ENCODE measurements at regions not wholly inside any gene's neighbourhood (a gene's known extent, or its start where the extent isn't known, plus 50 kb on each side); places are given as distances from the start of the nearest gene placed in this dataset.

GRCh38 chr2:67724261-67724660 lies 327.1 kb downstream of the ETAA1 start:
- Histone ChIP-seq H3K9me3 (no peaks in the 10 kb centered on the region), H3K36me3 (ENCODE audit: control insufficient read depth, insufficient read depth, low read length) (no peaks in the 10 kb centered on the region), H3K4me3 (ENCODE audit: low read depth, low read length) (no peak overlapping the region), H3K4me1 (no peaks in the 10 kb centered on the region), H3K27me3 (replicated peaks; ENCODE audit: control insufficient read depth, insufficient read depth, low read length) (no peaks in the 10 kb centered on the region)
- Mint-ChIP-seq H3K27ac (ENCODE audit: unreplicated experiment) (no peak overlapping the region), H3K4me1 (ENCODE audit: low read depth, unreplicated experiment) (no peaks in the 10 kb centered on the region), H3K9me3 (ENCODE audit: unreplicated experiment) (peaks cover 11% of the 10 kb centered on the region), H3K36me3 (ENCODE audit: insufficient read depth, unreplicated experiment) (no peaks in the 10 kb centered on the region), H3K27me3 (ENCODE audit: insufficient read depth, unreplicated experiment) (peaks cover 2% of the 10 kb centered on the region), H3K4me3 (ENCODE audit: unreplicated experiment) (no peak overlapping the region)
- no peak for TF ChIP-seq CTCF (IDR thresholded peaks at IDR 0.05; ENCODE audit: insufficient read depth in 1 of 2, low read depth in 1 of 2, low read length in 1 of 2, severe bottlenecking in 1 of 2, unreplicated experiment in 1 of 2)
- intact Hi-C loops (cut with micrococcal nuclease; ENCODE audit: unreplicated experiment): no loop called here
- CTCF ChIA-PET: no interaction called here
- no peak for DNase-seq
- BruUV-seq (replicated peaks): no TSS peak
- POLR2A ChIA-PET: no interaction called here

- H3K4me3 ChIP-seq (ENCODE audit: low read depth, low read length): no peak overlapping the region
- no peak for TF ChIP-seq CTCF (IDR thresholded peaks at IDR 0.05; ENCODE audit: insufficient read depth in 1 of 2, low read depth in 1 of 2, low read length in 1 of 2, severe bottlenecking in 1 of 2, unreplicated experiment in 1 of 2)
- Mint-ChIP-seq H3K36me3 (ENCODE audit: insufficient read depth, unreplicated experiment) (no peaks in the 10 kb centered on the region), H3K4me3 (ENCODE audit: unreplicated experiment) (no peak overlapping the region), H3K4me1 (ENCODE audit: low read depth, unreplicated experiment) (no peaks in the 10 kb centered on the region), H3K9me3 (ENCODE audit: unreplicated experiment) (peaks cover 9% of the 10 kb centered on the region), H3K27me3 (ENCODE audit: insufficient read depth, unreplicated experiment) (peaks cover 2% of the 10 kb centered on the region), H3K27ac (ENCODE audit: unreplicated experiment) (no peak overlapping the region)
- DNase-seq: no peak
- no peaks in the 10 kb centered on the region for H3K4me1 ChIP-seq
- ChIA-PET CTCF (no interaction called here), POLR2A (no interaction called here)
- BruUV-seq (replicated peaks): no TSS peak
- H3K27me3 ChIP-seq (replicated peaks; ENCODE audit: control insufficient read depth, insufficient read depth, low read length): no peaks in the 10 kb centered on the region
- intact Hi-C loops (cut with micrococcal nuclease; ENCODE audit: unreplicated experiment): no loop called here
- no peaks in the 10 kb centered on the region for H3K36me3 ChIP-seq (ENCODE audit: control insufficient read depth, insufficient read depth, low read length)
- H3K9me3 ChIP-seq: no peaks in the 10 kb centered on the region
Observed at GRCh38 chr2:67725731-67726130, 328.6 kb downstream of the ETAA1 start.

- POLR2A ChIA-PET: interaction anchor here (0.6 kb wide), 1 partner anchor 90 kb away, joined by 5 read pairs; no protein-coding TSS in a partner anchor
- peaks cover 2% of the 10 kb centered on the region for H3K27me3 Mint-ChIP-seq (ENCODE audit: insufficient read depth, unreplicated experiment)
- H3K4me1 ChIP-seq: no peaks in the 10 kb centered on the region
- H3K27me3 ChIP-seq (replicated peaks; ENCODE audit: control insufficient read depth, insufficient read depth, low read length): no peaks in the 10 kb centered on the region
- intact Hi-C loops (cut with micrococcal nuclease; ENCODE audit: unreplicated experiment): no loop called here
- peaks cover 2% of the 10 kb centered on the region for H3K9me3 Mint-ChIP-seq (ENCODE audit: unreplicated experiment)
- H3K36me3 Mint-ChIP-seq (ENCODE audit: insufficient read depth, unreplicated experiment): no peaks in the 10 kb centered on the region
- H3K36me3 ChIP-seq (ENCODE audit: control insufficient read depth, insufficient read depth, low read length): no peaks in the 10 kb centered on the region
- BruUV-seq (replicated peaks): no TSS peak
- no peak overlapping the region for H3K4me3 ChIP-seq (ENCODE audit: low read depth, low read length)
- no peak overlapping the region for H3K27ac Mint-ChIP-seq (ENCODE audit: unreplicated experiment)
- no peaks in the 10 kb centered on the region for H3K9me3 ChIP-seq
- H3K4me3 Mint-ChIP-seq (ENCODE audit: unreplicated experiment): no peak overlapping the region
- CTCF ChIA-PET: no interaction called here
- H3K4me1 Mint-ChIP-seq (ENCODE audit: low read depth, unreplicated experiment): no peaks in the 10 kb centered on the region
- TF ChIP-seq CTCF (IDR thresholded peaks at IDR 0.05; ENCODE audit: insufficient read depth in 1 of 2, low read depth in 1 of 2, low read length in 1 of 2, severe bottlenecking in 1 of 2, unreplicated experiment in 1 of 2): no peak
- no peak for DNase-seq
Observed at GRCh38 chr2:67726416-67726815, 329.3 kb downstream of the ETAA1 start.
